ENCODE measurements at regions not wholly inside any gene's neighbourhood (a gene's known extent, or its start where the extent isn't known, plus 50 kb on each side); places are given as distances from the start of the nearest gene placed in this dataset.

- DNase-seq, result peak; percentile 9 to 19
Observed at GRCh38 chr2:103959174-103960128, 894.5 kb upstream of the POU3F3 start.

GRCh38 chr2:103960129-103960513 lies 893.8 kb upstream of the POU3F3 start:
- no peak for DNase-seq

GRCh38 chr2:103960951-103961350 lies 893.0 kb upstream of the POU3F3 start:
- no peak for DNase-seq

GRCh38 chr2:103961862-103962261 lies 892.1 kb upstream of the POU3F3 start:
- no peak for DNase-seq

GRCh38 chr2:103962670-103963069 lies 891.2 kb upstream of the POU3F3 start:
- no peak for DNase-seq

- no peak for DNase-seq
Observed at GRCh38 chr2:103963146-103963725, 890.7 kb upstream of the POU3F3 start.

GRCh38 chr2:103977241-103977640 lies 876.7 kb upstream of the POU3F3 start:
- DNase-seq, result no peak

- no peak for DNase-seq
Observed at GRCh38 chr2:103977668-103978067, 876.2 kb upstream of the POU3F3 start.

- no peak for DNase-seq
Observed at GRCh38 chr2:103980401-103980800, 873.5 kb upstream of the POU3F3 start.

GRCh38 chr2:103982691-103983090 lies 871.2 kb upstream of the POU3F3 start:
- DNase-seq, result no peak

- DNase-seq, result no peak
Observed at GRCh38 chr2:103986001-103986400, 867.9 kb upstream of the POU3F3 start.

- no peak for DNase-seq
Observed at GRCh38 chr2:103991591-103991990, 862.3 kb upstream of the POU3F3 start.

- no peak for DNase-seq
Observed at GRCh38 chr2:104004821-104005220, 849.1 kb upstream of the POU3F3 start.

- DNase-seq, result no peak
Observed at GRCh38 chr2:104016801-104017200, 837.1 kb upstream of the POU3F3 start.

- DNase-seq, result no peak
Observed at GRCh38 chr2:104023306-104023705, 830.6 kb upstream of the POU3F3 start.

- no peak for DNase-seq
Observed at GRCh38 chr2:104023765-104024164, 830.1 kb upstream of the POU3F3 start.

- no peak for DNase-seq
Observed at GRCh38 chr2:104025295-104025694, 828.6 kb upstream of the POU3F3 start.

- DNase-seq, result no peak
Observed at GRCh38 chr2:104026725-104027124, 827.2 kb upstream of the POU3F3 start.

GRCh38 chr2:104027321-104027720 lies 826.6 kb upstream of the POU3F3 start:
- no peak for DNase-seq

GRCh38 chr2:104028061-104028460 lies 825.9 kb upstream of the POU3F3 start:
- DNase-seq, result no peak

GRCh38 chr2:104033399-104033798 lies 820.5 kb upstream of the POU3F3 start:
- DNase-seq, result no peak

GRCh38 chr2:104040771-104041170 lies 813.1 kb upstream of the POU3F3 start:
- no peak for DNase-seq

GRCh38 chr2:104041351-104041750 lies 812.6 kb upstream of the POU3F3 start:
- no peak for DNase-seq

Data from right lung (tissue), 2 donors.